RKO (cell line): ENCODE measurements at regions not wholly inside any gene's neighbourhood (a gene's known extent, or its start where the extent isn't known, plus 50 kb on each side); places are given as distances from the start of the nearest gene placed in this dataset.

Experiments used
- DNase-seq: peaks from one replicate; pipeline ENCODE4 v3.0.0-alpha.2; 2016; ENCODE audit warnings: low spot score

DNA sequence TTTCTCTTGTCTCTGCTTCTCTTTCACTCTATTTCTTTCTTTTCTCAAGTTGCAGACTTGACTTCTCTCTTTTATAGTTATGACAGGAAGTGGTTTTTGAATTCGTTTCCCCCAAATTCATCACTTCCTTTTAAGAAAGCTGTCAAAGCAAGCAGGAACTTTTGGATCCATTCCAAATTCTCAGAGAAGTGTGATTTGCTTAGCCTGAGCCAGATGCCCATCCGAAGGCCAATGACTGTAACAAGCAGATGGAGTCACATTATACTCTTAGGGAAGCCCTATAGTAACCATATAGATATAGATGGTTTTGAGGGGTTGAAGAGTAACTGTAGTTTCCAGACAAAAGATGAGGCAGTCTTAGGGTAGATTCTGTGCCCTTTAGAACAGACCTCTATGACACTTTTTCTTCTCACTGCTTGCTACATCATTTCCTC is 592.0 kb upstream of the KCNMB2 start:
- DNase-seq = no peak

DNA sequence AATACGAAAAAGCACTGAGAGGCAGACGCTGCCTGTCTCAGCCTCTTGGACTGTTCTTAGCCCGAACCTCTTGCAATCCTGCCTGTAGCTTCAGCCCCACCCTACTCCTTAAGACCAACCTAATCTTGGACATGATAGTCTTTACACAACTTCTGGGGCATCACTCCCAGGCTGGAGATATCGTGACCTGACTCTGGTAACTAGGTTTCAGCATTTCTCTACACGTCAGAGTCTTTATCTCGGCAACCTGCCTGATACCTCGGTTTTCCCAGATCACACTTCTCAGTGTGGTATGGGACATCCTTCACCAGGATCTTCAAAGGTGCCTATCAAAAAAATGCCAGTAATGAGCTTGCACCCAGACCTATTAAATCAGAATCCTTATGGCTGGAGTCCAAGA is 590.2 kb upstream of the KCNMB2 start:
- DNase-seq = no peak

DNA sequence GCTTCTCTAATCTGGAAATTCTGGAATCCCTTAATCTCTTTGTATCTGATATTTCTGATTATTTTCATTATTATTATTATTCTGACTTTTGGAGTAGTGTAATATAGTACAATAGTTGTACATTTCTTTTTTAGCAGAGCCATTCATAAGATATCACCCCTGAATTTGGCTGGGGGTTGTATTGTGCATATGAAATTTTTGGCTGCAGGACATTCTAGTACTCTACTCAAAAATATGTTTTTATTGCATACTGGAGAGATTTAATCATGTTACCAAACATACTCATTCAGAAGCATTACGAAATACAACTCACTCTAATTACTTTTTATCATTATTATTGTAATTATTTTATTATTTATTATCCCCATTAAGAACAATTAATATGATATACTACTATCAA is 589.7 kb upstream of the KCNMB2 start:
- no peak for DNase-seq

- no peak for DNase-seq
These were observed 589.3 kb upstream of the KCNMB2 start for GRCh38 chr3:177946936-177947335.

DNA sequence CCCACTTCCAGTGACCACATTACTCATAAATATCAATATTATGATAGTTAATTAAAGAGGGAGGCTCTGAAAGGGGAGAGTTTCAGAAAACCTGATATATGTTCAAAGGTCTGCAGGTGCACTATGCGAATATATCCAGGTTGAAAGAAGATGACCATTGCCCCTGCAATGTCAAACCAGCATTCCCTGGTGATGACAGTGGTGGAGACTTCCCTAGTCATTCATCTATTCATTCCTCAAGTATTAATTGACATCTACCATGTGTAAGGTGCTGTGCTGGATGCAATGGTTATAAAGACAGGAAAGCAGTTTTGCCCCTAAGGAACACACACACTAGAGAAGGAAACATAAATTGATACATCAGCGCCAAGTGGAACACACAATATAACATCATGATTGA is 588.3 kb upstream of the KCNMB2 start:
- no peak for DNase-seq

GRCh38 chr3:177948716-177949425 is 587.4 kb upstream of the KCNMB2 start:
- no peak for DNase-seq

DNA sequence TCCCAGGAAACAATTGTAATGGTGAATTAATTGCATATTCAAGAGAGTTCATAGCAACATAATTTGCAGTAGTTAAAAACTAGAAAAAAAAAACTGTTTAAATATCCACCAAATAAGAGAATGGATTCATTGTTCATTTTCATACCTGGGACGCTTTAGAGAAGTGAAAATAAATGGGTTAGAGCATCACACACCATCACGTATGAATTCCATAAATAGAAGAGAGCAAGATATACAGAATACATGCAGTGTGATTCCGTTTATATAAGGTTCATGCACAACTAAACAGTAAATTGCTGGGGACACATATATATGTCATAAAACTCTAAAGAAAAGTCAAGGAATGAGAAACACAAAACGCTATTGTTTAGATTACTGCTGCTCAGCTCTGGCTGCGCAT is 577.0 kb upstream of the KCNMB2 start:
- no peak for DNase-seq

DNA sequence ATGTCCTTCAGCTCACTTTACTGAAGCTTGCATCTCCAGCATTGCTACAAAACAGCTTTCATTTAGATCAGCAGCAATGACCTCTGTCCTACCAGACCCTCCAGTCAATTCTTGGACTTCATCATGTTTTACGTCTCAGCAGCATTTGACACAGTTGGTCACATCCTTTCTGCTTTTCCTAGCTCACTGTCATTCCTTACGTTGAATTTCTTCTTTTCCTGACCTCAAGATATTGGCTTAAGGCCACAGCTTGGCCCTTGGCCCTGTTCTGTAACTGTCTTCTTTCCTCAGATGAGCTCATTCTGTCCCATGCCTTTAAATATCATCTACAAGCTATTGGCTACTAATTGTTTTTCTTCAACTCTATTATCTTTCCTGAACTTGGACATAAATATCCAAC is 576.2 kb upstream of the KCNMB2 start:
- no peak for DNase-seq

- no peak for DNase-seq
These were observed 575.5 kb upstream of the KCNMB2 start for GRCh38 chr3:177960722-177961121.

DNA sequence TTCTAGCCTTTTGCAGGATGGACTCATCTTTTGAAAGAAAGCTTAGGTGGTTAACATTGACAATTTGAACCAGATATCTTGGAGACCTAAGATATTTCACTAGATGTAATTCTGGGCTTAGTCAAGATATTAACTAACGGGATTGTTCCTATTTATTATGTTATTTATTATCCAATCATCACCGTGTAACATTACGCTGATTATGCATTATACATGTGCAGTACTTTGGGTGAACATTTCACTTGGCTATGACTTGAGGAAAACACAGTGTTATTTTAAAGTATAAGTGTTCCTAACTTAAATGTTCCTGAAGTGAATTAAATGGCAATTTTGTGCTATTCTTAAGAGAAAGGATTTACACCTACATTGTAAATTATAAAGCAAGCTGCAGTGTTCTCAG is 574.5 kb upstream of the KCNMB2 start:
- no peak for DNase-seq

DNA sequence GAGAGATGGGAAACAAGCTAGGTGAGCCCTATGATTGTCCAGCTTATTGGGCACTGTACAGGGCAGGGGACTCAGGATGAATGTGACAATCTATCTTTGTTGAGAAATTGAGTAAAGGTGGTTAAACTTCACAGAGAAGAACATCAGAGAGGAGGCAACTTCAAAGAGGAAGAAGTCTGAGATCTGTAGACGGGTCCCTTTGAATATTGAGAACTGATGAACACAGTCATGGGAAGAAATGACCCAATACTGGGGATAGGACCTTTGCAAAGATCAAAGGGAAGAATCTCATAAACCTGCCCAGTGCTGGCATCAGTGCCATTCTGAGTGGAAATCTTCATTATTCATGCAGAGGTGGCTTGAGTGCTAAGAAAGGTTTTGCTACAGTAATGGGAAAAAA is 569.7 kb upstream of the KCNMB2 start:
- no peak for DNase-seq

DNA sequence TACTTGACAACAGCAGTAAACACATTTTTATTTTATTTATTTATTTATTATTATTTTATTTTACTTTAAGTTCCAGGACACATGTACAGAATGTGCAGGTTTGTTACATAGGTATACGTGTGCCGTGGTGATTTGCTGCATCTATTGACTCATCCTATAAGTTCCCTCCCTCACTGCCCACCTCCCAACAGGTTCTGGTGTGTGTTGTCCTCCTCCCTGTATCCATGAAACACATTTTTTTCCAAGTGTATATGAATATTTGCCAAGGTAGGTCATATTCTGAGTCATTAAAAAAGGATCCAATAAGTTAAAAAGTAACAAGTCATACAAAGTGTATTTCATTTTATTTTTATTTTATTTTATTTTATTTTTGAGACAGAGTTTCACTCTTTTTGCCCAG is 567.3 kb upstream of the KCNMB2 start:
- peak; percentile 16 for DNase-seq

- no peak for DNase-seq
These were observed 562.9 kb upstream of the KCNMB2 start for GRCh38 chr3:177973241-177973840.

GRCh38 chr3:177976241-177976640 is 560.0 kb upstream of the KCNMB2 start:
- DNase-seq = no peak

- DNase-seq = no peak
These were observed 559.4 kb upstream of the KCNMB2 start for GRCh38 chr3:177976866-177977265.

GRCh38 chr3:177977381-177978158 is 558.7 kb upstream of the KCNMB2 start:
- DNase-seq = peak; percentile 11

DNA sequence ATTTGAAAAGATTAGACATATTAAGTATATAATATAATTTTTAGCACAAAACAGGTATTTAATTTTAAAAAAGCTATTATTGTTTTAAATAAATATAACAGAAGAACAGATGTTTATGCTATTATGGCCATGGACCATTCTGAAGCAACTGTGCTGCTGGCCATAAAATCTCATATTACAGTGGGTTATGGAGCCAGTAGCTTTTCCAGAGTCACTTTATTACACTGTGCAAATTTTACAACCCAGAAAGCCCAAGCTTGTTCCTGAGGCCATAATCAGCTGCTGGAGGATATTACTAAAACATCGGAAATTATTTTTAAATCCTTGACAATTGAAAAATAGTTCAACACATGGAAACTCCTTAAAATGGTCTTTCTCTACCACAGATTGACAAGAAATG is 557.3 kb upstream of the KCNMB2 start:
- no peak for DNase-seq

DNA sequence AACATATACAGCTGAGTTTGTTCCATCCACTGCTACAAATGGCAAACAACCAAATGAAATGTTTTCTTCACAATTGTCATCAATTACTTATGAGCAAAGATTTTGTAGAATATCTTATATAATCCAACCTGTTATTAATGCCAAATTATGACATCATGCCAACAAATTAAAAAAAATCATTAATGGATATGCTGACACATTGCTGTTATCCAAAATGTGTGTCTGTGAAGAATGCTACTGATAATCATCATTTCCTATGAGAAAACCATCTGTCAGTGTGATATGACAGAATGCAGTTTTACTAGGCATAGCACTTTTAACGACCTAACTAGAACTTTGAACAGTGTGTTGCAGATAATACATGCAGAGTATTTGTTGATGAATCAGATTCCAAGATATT is 556.5 kb upstream of the KCNMB2 start:
- no peak for DNase-seq

- no peak for DNase-seq
These were observed 554.7 kb upstream of the KCNMB2 start for GRCh38 chr3:177981576-177981975.

GRCh38 chr3:177982034-177982433 is 554.2 kb upstream of the KCNMB2 start:
- no peak for DNase-seq

DNA sequence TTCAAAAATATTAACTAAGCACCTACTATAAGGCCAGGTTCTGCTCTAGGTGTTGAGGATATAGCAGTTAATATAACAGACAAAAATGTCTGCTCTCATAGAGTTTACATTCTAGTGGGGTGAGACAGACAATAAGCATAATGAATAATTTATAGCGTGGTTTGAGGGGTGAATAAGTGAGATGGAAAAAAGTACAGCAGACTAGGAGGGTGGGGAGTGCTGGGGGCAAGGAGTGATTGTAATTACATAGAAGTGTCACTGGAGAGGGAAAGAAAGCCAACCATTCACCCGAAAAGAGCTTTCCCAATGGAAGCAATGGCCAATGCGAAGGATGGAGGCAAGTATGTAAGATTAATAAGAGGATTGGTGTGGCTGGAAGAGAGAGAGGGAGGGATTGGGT is 552.9 kb upstream of the KCNMB2 start:
- no peak for DNase-seq

- DNase-seq = no peak
These were observed 543.0 kb upstream of the KCNMB2 start for GRCh38 chr3:177992993-177993970.
